ENCODE measurements at regions not wholly inside any gene's neighbourhood (a gene's known extent, or its start where the extent isn't known, plus 50 kb on each side); places are given as distances from the start of the nearest gene placed in this dataset.

GRCh38 chr11:110866081-110866480 lies 153.8 kb upstream of the ARHGAP20 start:
- POLR2A ChIA-PET = no interaction called here
- Mint-ChIP-seq H3K4me3 (no peak overlapping the region), H3K27me3 (no peaks in the 10 kb centered on the region), H3K36me3 (ENCODE audit: low read depth) (no peaks in the 10 kb centered on the region), H3K9me3 (no peaks in the 10 kb centered on the region), H3K27ac (no peak overlapping the region), H3K4me1 (ENCODE audit: low read depth) (no peaks in the 10 kb centered on the region)
- TF ChIP-seq CTCF (IDR thresholded peaks at IDR 0.05) = no peak
- no peak for DNase-seq
- no peak for ATAC-seq
- intact Hi-C loops (cut with micrococcal nuclease) = no loop called here
- CTCF ChIA-PET = no interaction called here

DNA sequence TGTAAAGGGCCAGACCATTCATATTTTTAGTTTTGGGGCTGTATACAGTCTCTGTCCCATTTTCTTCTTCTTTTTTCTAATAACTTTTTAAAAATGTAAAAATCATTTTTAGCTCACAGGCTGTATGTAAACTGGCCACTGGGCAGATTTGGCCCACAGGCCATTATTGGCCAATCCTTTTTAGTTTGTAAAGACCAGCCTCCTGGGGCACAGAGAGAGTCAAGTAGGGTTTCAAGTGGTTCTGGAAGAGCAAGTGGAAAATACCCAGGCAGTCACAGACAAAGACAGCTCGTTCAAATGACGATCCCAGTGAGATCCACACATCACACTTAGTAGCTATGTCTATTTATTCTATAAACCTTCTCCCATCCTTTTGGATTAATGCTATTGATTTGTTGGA lies 150.2 kb upstream of the ARHGAP20 start:
- no peak overlapping the region for H3K27ac Mint-ChIP-seq
- CTCF ChIA-PET = no interaction called here
- intact Hi-C loops (cut with micrococcal nuclease) = no loop called here
- no peak for ATAC-seq
- no peaks in the 10 kb centered on the region for H3K27me3 Mint-ChIP-seq
- TF ChIP-seq CTCF (IDR thresholded peaks at IDR 0.05) = no peak
- H3K36me3 Mint-ChIP-seq (ENCODE audit: low read depth) = no peaks in the 10 kb centered on the region
- POLR2A ChIA-PET = no interaction called here
- H3K4me3 Mint-ChIP-seq = no peak overlapping the region
- DNase-seq = no peak
- H3K9me3 Mint-ChIP-seq = no peaks in the 10 kb centered on the region
- no peaks in the 10 kb centered on the region for H3K4me1 Mint-ChIP-seq (ENCODE audit: low read depth)

GRCh38 chr11:110860461-110860860 lies 148.2 kb upstream of the ARHGAP20 start:
- DNase-seq = no peak
- Mint-ChIP-seq H3K36me3 (ENCODE audit: low read depth) (no peaks in the 10 kb centered on the region), H3K27ac (no peak overlapping the region), H3K4me3 (no peak overlapping the region), H3K27me3 (no peaks in the 10 kb centered on the region), H3K4me1 (ENCODE audit: low read depth) (no peaks in the 10 kb centered on the region), H3K9me3 (no peaks in the 10 kb centered on the region)
- intact Hi-C loops (cut with micrococcal nuclease) = no loop called here
- ATAC-seq = no peak
- ChIA-PET CTCF (no interaction called here), POLR2A (no interaction called here)
- TF ChIP-seq CTCF (IDR thresholded peaks at IDR 0.05) = no peak

DNA sequence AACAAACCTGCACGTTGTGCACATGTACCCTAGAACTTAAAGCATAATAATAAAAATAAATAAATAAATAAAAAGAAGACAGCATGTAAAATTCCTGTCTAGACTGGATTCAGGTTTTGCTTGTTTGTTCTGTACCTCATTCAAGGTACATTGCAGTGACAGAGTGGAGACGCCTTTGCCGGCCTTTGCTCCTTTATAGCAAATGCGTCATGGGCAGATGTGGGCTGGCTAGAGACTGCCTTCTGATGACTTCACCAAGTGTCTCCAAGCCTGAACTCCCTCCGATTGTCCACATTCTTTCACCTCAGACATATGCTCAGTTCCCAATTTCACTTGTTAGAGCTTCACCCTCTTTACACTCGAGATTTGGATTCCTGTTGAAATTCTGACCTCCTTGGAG lies 147.8 kb upstream of the ARHGAP20 start:
- H3K4me1 Mint-ChIP-seq (ENCODE audit: low read depth) = no peaks in the 10 kb centered on the region
- H3K36me3 Mint-ChIP-seq (ENCODE audit: low read depth) = no peaks in the 10 kb centered on the region
- H3K27ac Mint-ChIP-seq = no peak overlapping the region
- H3K27me3 Mint-ChIP-seq = no peaks in the 10 kb centered on the region
- intact Hi-C loops (cut with micrococcal nuclease) = no loop called here
- no peak for ATAC-seq
- POLR2A ChIA-PET = no interaction called here
- H3K4me3 Mint-ChIP-seq = no peak overlapping the region
- no peak for TF ChIP-seq CTCF (IDR thresholded peaks at IDR 0.05)
- no peak for DNase-seq
- no peaks in the 10 kb centered on the region for H3K9me3 Mint-ChIP-seq
- CTCF ChIA-PET = no interaction called here

DNA sequence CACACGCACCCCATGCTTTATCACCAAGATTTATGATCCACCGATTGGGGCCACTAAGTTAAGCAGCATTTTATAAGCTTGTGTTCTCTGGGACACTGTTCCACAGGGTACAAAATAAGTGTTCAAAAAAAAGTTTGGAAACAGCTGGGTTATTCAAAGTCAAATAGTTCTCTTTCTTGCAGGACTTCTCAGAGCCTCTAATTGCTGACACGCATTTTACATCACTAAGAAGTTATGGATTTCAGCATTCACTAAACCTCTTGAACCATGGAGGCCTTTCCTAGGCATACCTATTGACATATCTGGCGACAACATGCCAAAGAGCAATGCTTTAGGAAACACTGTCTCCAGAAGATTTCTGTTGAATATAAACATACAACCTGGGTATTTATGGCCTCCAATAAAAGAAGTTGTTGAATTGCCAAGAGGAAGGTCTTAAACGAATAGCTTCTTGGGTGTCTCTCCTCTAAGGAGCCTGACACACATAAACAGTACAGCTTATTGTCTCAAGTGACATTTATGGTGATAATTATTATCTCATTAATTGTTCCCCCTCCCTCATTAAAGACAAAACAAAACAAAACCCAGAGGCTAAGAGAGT lies 147.1 kb upstream of the ARHGAP20 start:
- no peak for DNase-seq
- no peak overlapping the region for H3K27ac Mint-ChIP-seq
- H3K36me3 Mint-ChIP-seq (ENCODE audit: low read depth) = no peaks in the 10 kb centered on the region
- POLR2A ChIA-PET = no interaction called here
- H3K27me3 Mint-ChIP-seq = no peaks in the 10 kb centered on the region
- TF ChIP-seq CTCF (IDR thresholded peaks at IDR 0.05) = no peak
- no peaks in the 10 kb centered on the region for H3K9me3 Mint-ChIP-seq
- H3K4me3 Mint-ChIP-seq = no peak overlapping the region
- no peak for ATAC-seq
- intact Hi-C loops (cut with micrococcal nuclease) = no loop called here
- H3K4me1 Mint-ChIP-seq (ENCODE audit: low read depth) = no peaks in the 10 kb centered on the region
- CTCF ChIA-PET = interaction anchor here (0.7 kb wide), 1 partner anchor 921 kb away, joined by 3 read pairs; no protein-coding TSS in a partner anchor

Measured in activated CD8-positive, alpha-beta T cell treated with anti-CD3 and anti-CD28 coated beads for 36 hours (primary cell).